ENCODE measurements at regions not wholly inside any gene's neighbourhood (a gene's known extent, or its start where the extent isn't known, plus 50 kb on each side); places are given as distances from the start of the nearest gene placed in this dataset.

GRCh38 chr2:143935482-143935752 is 584.5 kb downstream of the ZEB2 start:
- Histone ChIP-seq H3K27me3 (ENCODE audit: control insufficient read depth in 2 of 2, insufficient read depth in 2 of 2, low read length in 2 of 2) (peaks cover 57 to 70% of the 10 kb centered on the region in 2 donors), H3K9me3 (replicated peaks in 1 of 2; ENCODE audit: control insufficient read depth in 1 of 2, insufficient read depth in 1 of 2, low read length in 2 of 2) (no peaks in the 10 kb centered on the region), H3K27ac (ENCODE audit: low read depth in 1 of 2, low read length in 2 of 2) (no peak overlapping the region), H3K9ac (ENCODE audit: insufficient read depth, low read length, poor library complexity, severe bottlenecking) (no peak overlapping the region), H3K4me2 (replicated peaks; ENCODE audit: extremely low read depth, low read length, poor library complexity, severe bottlenecking) (no peak overlapping the region), H3K79me2 (ENCODE audit: insufficient read depth, low read length) (no peaks in the 10 kb centered on the region), H3K36me3 (replicated peaks in 1 of 2; ENCODE audit: control insufficient read depth in 1 of 2, insufficient read depth in 2 of 2, low read length in 2 of 2) (no peaks in the 10 kb centered on the region), H4K20me1 (ENCODE audit: insufficient read depth, low read length) (no peaks in the 10 kb centered on the region), H3K4me1 (ENCODE audit: control insufficient read depth in 1 of 2, insufficient read depth in 2 of 2, low read length in 2 of 2) (peaks cover 4 to 11% of the 10 kb centered on the region in 2 donors), H3K4me3 (replicated peaks in 1 of 3; ENCODE audit: low read depth in 2 of 3, low read length in 3 of 3) (no peak overlapping the region), H2AFZ (ENCODE audit: insufficient read depth, low read depth, low read length, poor library complexity, severe bottlenecking) (no peak overlapping the region)
- H3K27me3 Mint-ChIP-seq (ENCODE audit: low read depth in 3 of 3) = peaks cover 47 to 61% (median 55%) of the 10 kb centered on the region in 3 donors
- H3K4me3 Mint-ChIP-seq = peak overlapping the region in 1 of 2 donors; percentile 83
- peaks cover 10% of the 10 kb centered on the region for H3K4me1 Mint-ChIP-seq
- intact Hi-C loops (cut with micrococcal nuclease) = no loop called here
- TF ChIP-seq, protein P1, sequence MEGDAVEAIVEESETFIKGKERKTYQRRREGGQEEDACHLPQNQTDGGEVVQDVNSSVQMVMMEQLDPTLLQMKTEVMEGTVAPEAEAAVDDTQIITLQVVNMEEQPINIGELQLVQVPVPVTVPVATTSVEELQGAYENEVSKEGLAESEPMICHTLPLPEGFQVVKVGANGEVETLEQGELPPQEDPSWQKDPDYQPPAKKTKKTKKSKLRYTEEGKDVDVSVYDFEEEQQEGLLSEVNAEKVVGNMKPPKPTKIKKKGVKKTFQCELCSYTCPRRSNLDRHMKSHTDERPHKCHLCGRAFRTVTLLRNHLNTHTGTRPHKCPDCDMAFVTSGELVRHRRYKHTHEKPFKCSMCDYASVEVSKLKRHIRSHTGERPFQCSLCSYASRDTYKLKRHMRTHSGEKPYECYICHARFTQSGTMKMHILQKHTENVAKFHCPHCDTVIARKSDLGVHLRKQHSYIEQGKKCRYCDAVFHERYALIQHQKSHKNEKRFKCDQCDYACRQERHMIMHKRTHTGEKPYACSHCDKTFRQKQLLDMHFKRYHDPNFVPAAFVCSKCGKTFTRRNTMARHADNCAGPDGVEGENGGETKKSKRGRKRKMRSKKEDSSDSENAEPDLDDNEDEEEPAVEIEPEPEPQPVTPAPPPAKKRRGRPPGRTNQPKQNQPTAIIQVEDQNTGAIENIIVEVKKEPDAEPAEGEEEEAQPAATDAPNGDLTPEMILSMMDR (IDR thresholded peaks at IDR 0.05) = no peak
- H3K27ac Mint-ChIP-seq = no peak overlapping the region
- WGBS (ENCODE audit: insufficient coverage) = no CpG with 5 or more reads among the region's 4 CpGs
- peaks cover 0 to 5% (median 0%) of the 10 kb centered on the region in 7 donors for H3K9me3 Mint-ChIP-seq
- DNase-seq = no peak
- H3K36me3 Mint-ChIP-seq = no peaks in the 10 kb centered on the region

DNA sequence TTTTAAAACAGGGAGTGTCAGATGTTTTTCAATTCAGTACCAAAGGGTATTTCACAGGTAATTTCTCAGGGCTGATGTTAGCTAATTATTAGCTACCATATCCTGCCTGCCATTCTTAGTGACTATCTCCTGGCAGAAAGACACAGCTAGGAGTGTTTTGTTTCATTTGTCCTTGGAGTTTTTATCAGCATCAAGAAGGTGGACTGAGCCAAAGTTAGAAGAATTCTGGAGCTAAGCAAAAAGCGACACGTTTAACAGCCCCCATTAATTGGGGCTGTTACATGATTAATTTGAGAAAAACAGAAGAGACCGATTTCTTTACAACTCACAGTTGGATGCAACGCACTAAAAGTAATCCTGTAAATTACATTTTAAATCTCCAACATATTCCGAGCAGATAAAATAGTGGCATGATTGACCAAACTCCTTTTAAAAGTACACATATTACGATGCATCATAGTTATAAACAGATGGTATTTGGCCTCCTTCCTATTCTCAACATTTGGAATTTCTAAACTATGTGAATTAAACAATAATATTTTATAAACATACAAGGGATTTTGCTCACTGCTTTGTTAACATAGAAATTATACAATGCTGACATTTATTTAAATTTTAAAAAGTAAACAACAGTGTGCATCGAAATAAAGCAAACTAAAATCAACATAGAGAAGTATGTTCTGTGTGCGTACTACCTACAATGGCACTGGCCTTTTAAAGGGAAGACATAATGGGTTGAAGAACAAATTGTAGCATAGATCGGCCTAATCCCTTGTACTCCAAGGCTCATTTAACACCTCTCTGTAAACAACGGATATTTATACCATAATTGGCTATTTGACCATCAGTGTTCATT is 585.1 kb downstream of the ZEB2 start:
- Mint-ChIP-seq H3K36me3 (no peaks in the 10 kb centered on the region), H3K27ac (no peak overlapping the region), H3K9me3 (peaks cover 0 to 10% (median 0%) of the 10 kb centered on the region in 7 donors), H3K4me1 (peaks cover 10% of the 10 kb centered on the region), H3K4me3 (no peak overlapping the region), H3K27me3 (ENCODE audit: low read depth in 3 of 3) (peaks cover 47 to 60% (median 52%) of the 10 kb centered on the region in 3 donors)
- Histone ChIP-seq H3K4me1 (ENCODE audit: control insufficient read depth in 1 of 2, insufficient read depth in 2 of 2, low read length in 2 of 2) (peaks cover 4 to 11% of the 10 kb centered on the region in 2 donors), H3K4me2 (replicated peaks; ENCODE audit: extremely low read depth, low read length, poor library complexity, severe bottlenecking) (no peak overlapping the region), H3K4me3 (replicated peaks in 1 of 3; ENCODE audit: low read depth in 2 of 3, low read length in 3 of 3) (no peak overlapping the region), H3K9me3 (replicated peaks in 1 of 2; ENCODE audit: control insufficient read depth in 1 of 2, insufficient read depth in 1 of 2, low read length in 2 of 2) (no peaks in the 10 kb centered on the region), H3K36me3 (replicated peaks in 1 of 2; ENCODE audit: control insufficient read depth in 1 of 2, insufficient read depth in 2 of 2, low read length in 2 of 2) (no peaks in the 10 kb centered on the region), H4K20me1 (ENCODE audit: insufficient read depth, low read length) (no peaks in the 10 kb centered on the region), H3K27ac (ENCODE audit: low read depth in 1 of 2, low read length in 2 of 2) (no peak overlapping the region), H3K9ac (ENCODE audit: insufficient read depth, low read length, poor library complexity, severe bottlenecking) (no peak overlapping the region), H3K79me2 (ENCODE audit: insufficient read depth, low read length) (no peaks in the 10 kb centered on the region), H3K27me3 (ENCODE audit: control insufficient read depth in 2 of 2, insufficient read depth in 2 of 2, low read length in 2 of 2) (peaks cover 54 to 65% of the 10 kb centered on the region in 2 donors), H2AFZ (ENCODE audit: insufficient read depth, low read depth, low read length, poor library complexity, severe bottlenecking) (no peak overlapping the region)
- no peak for DNase-seq
- WGBS (ENCODE audit: insufficient coverage) = no CpG with 5 or more reads among the region's 10 CpGs
- TF ChIP-seq, protein P1 (IDR thresholded peaks at IDR 0.05) = no peak
- intact Hi-C loops (cut with micrococcal nuclease) = no loop called here

Measured in CD14-positive monocyte (primary cell).